ENCODE measurements at regions not wholly inside any gene's neighbourhood (a gene's known extent, or its start where the extent isn't known, plus 50 kb on each side); places are given as distances from the start of the nearest gene placed in this dataset.

GRCh38 chr9:126058591-126058990 is 268.0 kb upstream of the MVB12B start (continued):
- TF ChIP-seq REST (IDR thresholded peaks at IDR 0.05; ENCODE audit: unreplicated experiment) (no peak), NANOG (IDR thresholded peaks at IDR 0.05; ENCODE audit: borderline replicate concordance) (no peak), ZNF114 (CRISPR knock-in tag; IDR thresholded peaks at IDR 0.05) (no peak), JUNB (IDR thresholded peaks at IDR 0.05; ENCODE audit: unreplicated experiment) (no peak)

DNA sequence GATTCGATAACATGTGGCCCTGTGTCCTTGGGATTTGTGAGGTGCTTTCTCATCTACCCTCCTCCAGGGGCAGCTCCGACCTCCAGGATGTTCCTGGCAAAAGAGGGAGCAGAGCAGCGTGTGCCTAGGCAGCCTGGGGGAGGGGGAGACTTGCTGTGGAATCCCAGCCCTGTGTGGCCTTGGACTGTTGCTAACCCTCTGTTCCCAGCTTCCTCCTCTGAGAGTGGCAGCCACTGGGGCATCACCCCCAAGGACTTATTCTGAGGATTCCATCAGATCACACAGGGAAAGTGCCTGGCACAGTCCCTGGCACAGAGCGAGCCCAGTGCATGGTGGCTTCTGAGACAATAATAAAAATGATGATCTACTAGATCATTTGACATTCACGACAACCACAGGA is 265.1 kb upstream of the MVB12B start:
- H3K27me3 ChIP-seq (ENCODE audit: insufficient read depth): no peaks in the 10 kb centered on the region
- no peaks in the 10 kb centered on the region for H3K36me3 ChIP-seq (ENCODE audit: insufficient read depth)
- no peak overlapping the region for H3K4me2 ChIP-seq
- H3K9me2 ChIP-seq (ENCODE audit: insufficient read depth): no peaks in the 10 kb centered on the region
- Mint-ChIP-seq H3K4me1 (peaks cover 34% of the 10 kb centered on the region), H3K9me3 (no peaks in the 10 kb centered on the region; the same call in 2 of the 3 replicates), H3K27ac (no peak overlapping the region), H3K27me3 (ENCODE audit: insufficient read depth, low read depth, poor library complexity) (peaks cover 13% of the 10 kb centered on the region), H3K4me3 (no peak overlapping the region), H3K36me3 (ENCODE audit: low read depth) (no peaks in the 10 kb centered on the region; the same call in 2 of the 3 replicates)
- H3K27ac ChIP-seq (ENCODE audit: low read depth): no peak overlapping the region
- no peaks in the 10 kb centered on the region; the same call in 1 of the 2 replicates for H3K4me1 ChIP-seq (ENCODE audit: insufficient read depth)
- no peaks in the 10 kb centered on the region for H4K20me1 ChIP-seq (replicated peaks; ENCODE audit: insufficient read depth)
- H3K79me2 ChIP-seq (replicated peaks; ENCODE audit: insufficient read depth): no peaks in the 10 kb centered on the region
- DNase-seq (ENCODE audit: low spot score): no peak
- no peaks in the 10 kb centered on the region for H3F3A ChIP-seq (replicated peaks; ENCODE audit: low read depth)
- no peak overlapping the region for H3K4me3 ChIP-seq
- H2AFZ ChIP-seq: no peak overlapping the region
- TF ChIP-seq NANOG (IDR thresholded peaks at IDR 0.05; ENCODE audit: borderline replicate concordance) (no peak), REST (IDR thresholded peaks at IDR 0.05; ENCODE audit: unreplicated experiment) (no peak), CREB1 (CRISPR knock-in tag; IDR thresholded peaks at IDR 0.05; ENCODE audit: low read depth) (no peak), ETS1 (IDR thresholded peaks at IDR 0.05) (no peak), JUNB (IDR thresholded peaks at IDR 0.05; ENCODE audit: unreplicated experiment) (no peak), EZH2 (IDR thresholded peaks at IDR 0.05; ENCODE audit: low read depth, unreplicated experiment) (no peak), STAT1 (IDR thresholded peaks at IDR 0.05; ENCODE audit: unreplicated experiment) (no peak), ZNF114 (CRISPR knock-in tag; IDR thresholded peaks at IDR 0.05) (no peak), EZH2phosphoT487 (IDR thresholded peaks at IDR 0.05; ENCODE audit: unreplicated experiment) (no peak), POLR2AphosphoS5 (IDR thresholded peaks at IDR 0.05; ENCODE audit: low read depth) (no peak)
- TF ChIP-seq, protein P1, sequence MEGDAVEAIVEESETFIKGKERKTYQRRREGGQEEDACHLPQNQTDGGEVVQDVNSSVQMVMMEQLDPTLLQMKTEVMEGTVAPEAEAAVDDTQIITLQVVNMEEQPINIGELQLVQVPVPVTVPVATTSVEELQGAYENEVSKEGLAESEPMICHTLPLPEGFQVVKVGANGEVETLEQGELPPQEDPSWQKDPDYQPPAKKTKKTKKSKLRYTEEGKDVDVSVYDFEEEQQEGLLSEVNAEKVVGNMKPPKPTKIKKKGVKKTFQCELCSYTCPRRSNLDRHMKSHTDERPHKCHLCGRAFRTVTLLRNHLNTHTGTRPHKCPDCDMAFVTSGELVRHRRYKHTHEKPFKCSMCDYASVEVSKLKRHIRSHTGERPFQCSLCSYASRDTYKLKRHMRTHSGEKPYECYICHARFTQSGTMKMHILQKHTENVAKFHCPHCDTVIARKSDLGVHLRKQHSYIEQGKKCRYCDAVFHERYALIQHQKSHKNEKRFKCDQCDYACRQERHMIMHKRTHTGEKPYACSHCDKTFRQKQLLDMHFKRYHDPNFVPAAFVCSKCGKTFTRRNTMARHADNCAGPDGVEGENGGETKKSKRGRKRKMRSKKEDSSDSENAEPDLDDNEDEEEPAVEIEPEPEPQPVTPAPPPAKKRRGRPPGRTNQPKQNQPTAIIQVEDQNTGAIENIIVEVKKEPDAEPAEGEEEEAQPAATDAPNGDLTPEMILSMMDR (conservative IDR thresholded peaks at IDR 0.05; ENCODE audit: low read depth in 2 of 2): no peak
- ATAC-seq: peak; percentile 14; the same call in 1 of the 3 replicates

Measured in GM23338 (cell line).